ENCODE measurements at regions not wholly inside any gene's neighbourhood (a gene's known extent, or its start where the extent isn't known, plus 50 kb on each side); places are given as distances from the start of the nearest gene placed in this dataset.

DNA sequence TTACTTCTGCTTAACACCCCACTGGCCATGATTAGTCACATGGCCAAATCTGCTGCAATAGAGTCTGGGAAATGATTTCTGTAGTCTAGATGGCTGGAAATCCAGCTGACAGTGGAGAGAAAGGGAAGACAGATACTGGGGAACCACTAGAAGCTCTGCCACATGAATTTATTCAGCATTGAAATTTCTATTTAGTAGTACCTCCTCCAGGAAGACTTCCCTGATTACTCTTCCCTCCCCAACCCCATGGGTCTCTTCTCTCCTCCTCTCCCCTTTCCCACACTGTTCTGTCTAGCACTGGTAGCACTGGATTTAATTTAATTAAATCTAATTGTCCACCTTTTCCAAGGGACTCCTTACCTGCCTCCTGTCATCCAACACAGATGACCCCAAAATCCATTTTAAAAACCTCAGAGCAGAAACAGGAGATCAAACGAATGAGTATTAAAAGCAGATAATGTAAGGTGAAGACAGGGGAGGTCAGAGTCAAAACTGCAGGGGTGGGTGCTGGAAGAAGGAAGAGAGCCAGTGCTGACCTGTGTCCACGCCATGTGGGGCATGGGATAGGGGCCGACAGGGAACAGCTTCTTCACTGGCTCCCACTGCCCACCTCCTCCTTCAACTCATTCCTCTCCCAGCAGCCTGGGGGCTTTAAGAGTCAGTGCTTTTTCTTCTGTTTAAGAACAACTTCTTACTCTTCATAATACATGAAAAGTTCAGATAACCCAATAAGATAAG lies 169.2 kb upstream of the HS6ST1 start:
- no peak overlapping the region for H3K4me3 ChIP-seq (ENCODE audit: low read depth, low read length)
- in situ Hi-C loops (cut with HindIII; ENCODE audit: low sequenced_read_pairs): no loop called here
- no peak for DNase-seq (ENCODE audit: low read depth, low spot score)
- TF ChIP-seq, protein P1, sequence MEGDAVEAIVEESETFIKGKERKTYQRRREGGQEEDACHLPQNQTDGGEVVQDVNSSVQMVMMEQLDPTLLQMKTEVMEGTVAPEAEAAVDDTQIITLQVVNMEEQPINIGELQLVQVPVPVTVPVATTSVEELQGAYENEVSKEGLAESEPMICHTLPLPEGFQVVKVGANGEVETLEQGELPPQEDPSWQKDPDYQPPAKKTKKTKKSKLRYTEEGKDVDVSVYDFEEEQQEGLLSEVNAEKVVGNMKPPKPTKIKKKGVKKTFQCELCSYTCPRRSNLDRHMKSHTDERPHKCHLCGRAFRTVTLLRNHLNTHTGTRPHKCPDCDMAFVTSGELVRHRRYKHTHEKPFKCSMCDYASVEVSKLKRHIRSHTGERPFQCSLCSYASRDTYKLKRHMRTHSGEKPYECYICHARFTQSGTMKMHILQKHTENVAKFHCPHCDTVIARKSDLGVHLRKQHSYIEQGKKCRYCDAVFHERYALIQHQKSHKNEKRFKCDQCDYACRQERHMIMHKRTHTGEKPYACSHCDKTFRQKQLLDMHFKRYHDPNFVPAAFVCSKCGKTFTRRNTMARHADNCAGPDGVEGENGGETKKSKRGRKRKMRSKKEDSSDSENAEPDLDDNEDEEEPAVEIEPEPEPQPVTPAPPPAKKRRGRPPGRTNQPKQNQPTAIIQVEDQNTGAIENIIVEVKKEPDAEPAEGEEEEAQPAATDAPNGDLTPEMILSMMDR (IDR thresholded peaks at IDR 0.05; ENCODE audit: low read depth, low read length): no peak

DNA sequence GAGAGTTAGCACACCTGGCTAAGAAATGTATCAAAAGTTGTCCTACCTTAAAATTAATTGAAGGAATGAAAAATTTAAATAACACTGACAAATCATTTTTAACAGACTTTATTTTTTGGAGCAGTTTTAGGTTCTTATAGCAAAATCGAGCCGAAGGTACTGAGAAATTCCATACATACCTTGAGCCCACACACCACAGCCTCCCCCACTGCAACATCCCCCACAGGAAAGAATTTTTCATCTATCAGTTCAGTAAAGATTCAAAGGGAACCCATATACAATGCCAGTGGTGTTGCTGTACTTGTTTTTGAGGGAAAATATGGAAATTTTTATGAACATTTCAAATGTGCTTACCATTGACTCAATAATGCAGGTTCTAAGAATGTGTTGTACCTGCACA lies 169.8 kb upstream of the HS6ST1 start:
- H3K4me3 ChIP-seq (ENCODE audit: low read depth, low read length): no peak overlapping the region
- TF ChIP-seq, protein P1 (IDR thresholded peaks at IDR 0.05; ENCODE audit: low read depth, low read length): no peak

DNA sequence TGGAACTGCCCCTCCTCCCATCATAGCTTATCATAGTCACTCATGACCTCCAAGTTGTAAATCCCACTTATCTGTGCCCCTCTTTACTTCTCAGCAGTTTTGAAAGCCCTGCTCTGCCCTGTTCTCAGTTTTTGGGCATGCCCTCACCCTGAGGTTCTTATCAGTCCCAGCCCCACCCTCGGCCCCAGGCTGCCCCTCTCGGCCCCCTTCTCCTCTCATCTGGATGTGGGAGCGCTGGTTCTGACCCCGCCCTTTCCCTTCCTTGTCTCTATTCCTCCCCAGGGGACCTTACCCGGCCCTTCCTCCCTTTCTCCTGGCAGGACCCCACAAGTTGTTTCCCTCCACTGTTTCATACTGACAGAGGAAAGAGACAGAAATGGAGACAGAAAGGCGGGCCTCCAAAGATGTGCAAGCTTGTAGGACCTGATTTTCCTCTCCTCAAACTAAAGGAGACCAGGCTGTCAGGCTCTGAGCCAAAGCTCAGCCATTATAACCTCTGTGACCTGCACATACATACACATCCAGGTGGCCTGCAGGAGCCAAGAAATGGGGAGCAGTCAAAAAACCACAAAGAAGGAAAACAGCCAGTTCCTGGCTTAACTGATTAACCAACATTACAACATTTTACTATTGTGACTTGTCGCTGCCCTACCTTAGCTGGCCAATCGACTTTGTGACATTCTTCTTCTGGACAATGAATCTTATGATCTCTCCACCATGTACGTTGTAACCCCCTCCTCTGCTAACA lies 171.0 kb upstream of the HS6ST1 start:
- TF ChIP-seq, protein P1 (IDR thresholded peaks at IDR 0.05; ENCODE audit: low read depth, low read length): no peak
- DNase-seq (ENCODE audit: low read depth, low spot score): no peak
- H3K4me3 ChIP-seq (ENCODE audit: low read depth, low read length): no peak overlapping the region
- in situ Hi-C loops (cut with HindIII; ENCODE audit: low sequenced_read_pairs): no loop called here

More for the DNA sequence above, 169.8 kb upstream of the HS6ST1 start:
- in situ Hi-C loops (cut with HindIII; ENCODE audit: low sequenced_read_pairs): no loop called here
- no peak for DNase-seq (ENCODE audit: low read depth, low spot score)

DNA sequence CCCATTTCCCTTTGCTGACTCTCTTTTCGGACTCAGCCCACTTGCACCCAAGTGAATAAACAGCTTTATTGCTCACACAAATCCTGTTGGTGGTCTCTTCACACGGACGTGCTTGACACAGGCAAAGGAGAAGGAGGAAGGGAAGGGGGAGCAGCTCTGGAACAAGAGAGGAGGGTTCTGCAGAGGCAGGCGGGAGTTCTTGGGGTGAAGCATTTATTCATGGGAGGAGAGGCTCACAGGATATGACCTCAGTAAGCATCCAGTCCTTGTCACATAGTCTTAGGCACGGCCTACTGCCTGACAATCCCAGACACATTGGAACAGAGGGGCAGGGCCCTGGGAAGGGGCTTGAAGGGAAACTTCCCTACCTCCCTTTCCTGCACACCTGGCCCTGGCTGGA lies 171.7 kb upstream of the HS6ST1 start:
- no peak overlapping the region for H3K4me3 ChIP-seq (ENCODE audit: low read depth, low read length)
- in situ Hi-C loops (cut with HindIII; ENCODE audit: low sequenced_read_pairs): no loop called here
- TF ChIP-seq, protein P1 (IDR thresholded peaks at IDR 0.05; ENCODE audit: low read depth, low read length): no peak
- no peak for DNase-seq (ENCODE audit: low read depth, low spot score)

DNA sequence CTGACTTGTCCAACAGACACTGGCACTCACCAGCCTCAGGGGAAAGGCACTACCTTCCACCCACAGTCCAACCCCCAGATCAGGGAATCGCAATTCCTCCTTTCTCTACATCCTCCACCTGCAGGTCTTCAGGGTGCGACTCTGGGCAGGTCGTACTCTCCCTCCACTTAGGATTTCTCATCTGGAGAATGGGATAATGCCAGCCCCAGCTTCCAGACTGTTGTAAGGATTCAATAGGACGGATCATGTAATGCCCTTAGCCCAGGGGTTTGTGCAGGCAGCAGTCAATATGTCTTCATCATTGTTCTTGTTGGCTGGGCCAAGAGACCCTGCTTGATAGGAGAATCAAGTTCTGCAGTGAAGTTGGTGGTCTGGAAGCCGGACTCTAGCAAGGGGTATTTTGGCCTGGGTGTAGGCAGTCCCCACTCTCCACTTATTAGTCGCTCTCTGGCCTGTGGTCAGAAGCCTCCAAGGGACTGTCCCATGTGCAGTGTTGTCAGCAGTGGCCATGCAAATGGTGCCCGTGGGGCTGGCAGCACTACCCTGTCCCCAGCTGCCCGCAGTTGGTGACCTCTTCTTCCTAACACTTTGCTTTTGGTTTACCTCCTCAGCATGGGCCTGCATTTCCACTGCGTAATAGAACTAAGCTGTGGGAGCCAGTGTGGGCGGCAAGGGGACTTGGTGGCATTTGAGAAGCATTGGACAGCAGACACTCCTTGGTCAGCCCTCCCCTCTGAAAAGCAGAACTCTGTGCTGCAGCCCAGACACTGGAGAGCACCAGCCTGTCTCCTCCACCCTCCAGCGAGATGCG lies 172.4 kb upstream of the HS6ST1 start:
- no peak for DNase-seq (ENCODE audit: low read depth, low spot score)
- in situ Hi-C loops (cut with HindIII; ENCODE audit: low sequenced_read_pairs): no loop called here
- H3K4me3 ChIP-seq (ENCODE audit: low read depth, low read length): no peak overlapping the region
- TF ChIP-seq, protein P1 (IDR thresholded peaks at IDR 0.05; ENCODE audit: low read depth, low read length): no peak

DNA sequence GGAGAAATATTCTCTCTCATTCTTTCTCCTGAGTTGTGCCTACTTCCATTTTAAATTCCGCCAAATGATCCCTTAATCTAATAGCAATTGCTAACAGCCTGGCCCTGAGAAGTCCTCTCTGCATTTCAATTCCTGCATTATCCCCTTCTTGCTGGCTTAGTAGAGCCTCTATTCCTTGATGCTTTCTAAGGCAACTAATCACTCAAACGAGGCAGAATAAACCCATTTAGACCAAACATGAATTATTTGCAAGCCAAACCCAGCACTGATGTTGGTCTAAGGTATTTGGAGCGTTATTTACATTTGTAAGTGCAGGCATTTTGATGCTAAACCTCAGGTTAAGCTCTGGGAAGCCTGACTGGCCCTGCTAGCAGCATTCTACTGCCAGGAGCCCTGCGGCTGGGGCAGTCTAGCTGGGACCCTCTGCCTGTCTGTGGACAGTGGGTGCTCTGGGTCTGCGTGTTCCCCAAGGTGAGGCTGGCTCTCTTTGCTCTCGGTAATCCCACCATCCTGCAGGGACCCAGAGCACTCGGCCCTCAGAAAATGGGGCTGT lies 173.1 kb upstream of the HS6ST1 start:
- TF ChIP-seq, protein P1 (IDR thresholded peaks at IDR 0.05; ENCODE audit: low read depth, low read length): no peak
- no peak for DNase-seq (ENCODE audit: low read depth, low spot score)
- in situ Hi-C loops (cut with HindIII; ENCODE audit: low sequenced_read_pairs): no loop called here
- H3K4me3 ChIP-seq (ENCODE audit: low read depth, low read length): no peak overlapping the region
